Smooth muscle cell (in vitro differentiated cells): ENCODE measurements at regions not wholly inside any gene's neighbourhood (a gene's known extent, or its start where the extent isn't known, plus 50 kb on each side); places are given as distances from the start of the nearest gene placed in this dataset.
A peak's percentile ranks its signal among the peaks of the same experiment; 100 is the strongest.

Source experiments
- DNase-seq: peaks from one replicate; lab custom pipeline; 2025; ENCODE audit not compliant: unreplicated experiment; lab: John Stamatoyannopoulos, UW
- H2AFZ ChIP-seq: fragments of 200-600 bp; sonication (generic); 2 replicates; pipeline ENCODE4 v1.6.0; 2016; ENCODE audit warnings: antibody characterized with exemption, low read depth, mild to moderate bottlenecking
- H3F3A ChIP-seq: fragments of 200-600 bp; sonication (generic); 2 replicates; pipeline ENCODE4 v1.6.0; 2017; ENCODE audit warnings: antibody characterized with exemption, low read depth
- H3K27ac ChIP-seq: fragments of 200-600 bp; sonication (generic); 2 replicates; pipeline ENCODE4 v1.5.1; 2016; ENCODE audit warnings: low read depth, mild to moderate bottlenecking
- H3K27me3 ChIP-seq: fragments of 200-600 bp; sonication (generic); 2 replicates; pipeline ENCODE4 v1.6.1; 2016; ENCODE audit warnings: low read depth, mild to moderate bottlenecking
- H3K36me3 ChIP-seq: fragments of 200-600 bp; sonication (generic); 2 replicates; pipeline ENCODE4 v1.5.1; 2016; ENCODE audit warnings: low read depth
- H3K4me1 ChIP-seq: fragments of 200-600 bp; sonication (generic); 2 replicates; pipeline ENCODE4 v1.5.1; 2016; ENCODE audit warnings: low read depth
- H3K4me2 ChIP-seq: fragments of 200-600 bp; sonication (generic); 2 replicates; pipeline ENCODE4 v1.6.0; 2016; ENCODE audit warnings: mild to moderate bottlenecking
- H3K4me3 ChIP-seq: fragments of 200-600 bp; sonication (generic); 2 replicates; pipeline ENCODE4 v1.5.1; 2016; ENCODE audit warnings: mild to moderate bottlenecking
- H3K79me2 ChIP-seq: fragments of 200-600 bp; sonication (generic); 2 replicates; pipeline ENCODE4 v1.6.0; 2016; ENCODE audit warnings: low read depth, mild to moderate bottlenecking
- H3K9ac ChIP-seq: fragments of 200-600 bp; sonication (generic); 2 replicates; pipeline ENCODE4 v1.6.0; 2016; ENCODE audit warnings: low read depth
- H3K9me3 ChIP-seq: fragments of 200-600 bp; sonication (generic); replicated peaks from 2 replicates; pipeline ENCODE4 v1.5.1; 2016; ENCODE audit warnings: low read depth
- H4K20me1 ChIP-seq: fragments of 200-600 bp; sonication (generic); 2 replicates; pipeline ENCODE4 v1.6.0; 2016; ENCODE audit warnings: low read depth
- WGBS: methylation state at CpG from one replicate; pipeline ENCODE4 v1.1.7; 2016; ENCODE audit warnings: low lambda C conversion rate; 5-methylcytosine and 5-hydroxymethylcytosine counted together
- TF ChIP-seq, protein P1 (sequence below): fragments of 200-600 bp; sonication (generic); IDR thresholded peaks from 2 replicates; pipeline ENCODE4 v1.5.1; 2017; ENCODE audit warnings: borderline replicate concordance, mild to moderate bottlenecking, antibody characterized with exemption; ENCODE audit not compliant: insufficient read depth, poor library complexity, severe bottlenecking

- H3K79me2 ChIP-seq = no peaks in the 10 kb centered on the region
These were observed 514.2 kb downstream of the ARL4A start for GRCh38 chr7:13201628-13202027.

GRCh38 chr7:13217768-13218167, 530.3 kb downstream of the ARL4A start:
- no peak overlapping the region for H3K9ac ChIP-seq
- no peaks in the 10 kb centered on the region for H3K9me3 ChIP-seq
- no peak overlapping the region for H3K4me2 ChIP-seq
- 71% methylated on average over 1 of the region's 1 CpG for WGBS
- TF ChIP-seq, protein P1, sequence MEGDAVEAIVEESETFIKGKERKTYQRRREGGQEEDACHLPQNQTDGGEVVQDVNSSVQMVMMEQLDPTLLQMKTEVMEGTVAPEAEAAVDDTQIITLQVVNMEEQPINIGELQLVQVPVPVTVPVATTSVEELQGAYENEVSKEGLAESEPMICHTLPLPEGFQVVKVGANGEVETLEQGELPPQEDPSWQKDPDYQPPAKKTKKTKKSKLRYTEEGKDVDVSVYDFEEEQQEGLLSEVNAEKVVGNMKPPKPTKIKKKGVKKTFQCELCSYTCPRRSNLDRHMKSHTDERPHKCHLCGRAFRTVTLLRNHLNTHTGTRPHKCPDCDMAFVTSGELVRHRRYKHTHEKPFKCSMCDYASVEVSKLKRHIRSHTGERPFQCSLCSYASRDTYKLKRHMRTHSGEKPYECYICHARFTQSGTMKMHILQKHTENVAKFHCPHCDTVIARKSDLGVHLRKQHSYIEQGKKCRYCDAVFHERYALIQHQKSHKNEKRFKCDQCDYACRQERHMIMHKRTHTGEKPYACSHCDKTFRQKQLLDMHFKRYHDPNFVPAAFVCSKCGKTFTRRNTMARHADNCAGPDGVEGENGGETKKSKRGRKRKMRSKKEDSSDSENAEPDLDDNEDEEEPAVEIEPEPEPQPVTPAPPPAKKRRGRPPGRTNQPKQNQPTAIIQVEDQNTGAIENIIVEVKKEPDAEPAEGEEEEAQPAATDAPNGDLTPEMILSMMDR = no peak
- peak overlapping the region; percentile 11 for H2AFZ ChIP-seq
- no peaks in the 10 kb centered on the region for H3K36me3 ChIP-seq
- no peaks in the 10 kb centered on the region for H3K4me1 ChIP-seq
- DNase-seq = no peak
- H3F3A ChIP-seq = no peaks in the 10 kb centered on the region
- H3K4me3 ChIP-seq = no peak overlapping the region
- H4K20me1 ChIP-seq = no peaks in the 10 kb centered on the region
- no peaks in the 10 kb centered on the region for H3K27me3 ChIP-seq
- no peaks in the 10 kb centered on the region for H3K79me2 ChIP-seq
- H3K27ac ChIP-seq = no peak overlapping the region

More at GRCh38 chr7:13201628-13202027, 514.2 kb downstream of the ARL4A start:
- no peak overlapping the region for H3K4me2 ChIP-seq
- H4K20me1 ChIP-seq = no peaks in the 10 kb centered on the region
- H3K9me3 ChIP-seq = no peaks in the 10 kb centered on the region
- no peaks in the 10 kb centered on the region for H3F3A ChIP-seq
- H3K36me3 ChIP-seq = no peaks in the 10 kb centered on the region
- H3K9ac ChIP-seq = no peak overlapping the region
- H3K4me1 ChIP-seq = no peaks in the 10 kb centered on the region
- no peak overlapping the region for H2AFZ ChIP-seq
- H3K27me3 ChIP-seq = no peaks in the 10 kb centered on the region
- WGBS = 91% methylated on average over 1 of the region's 1 CpG
- no peak overlapping the region for H3K27ac ChIP-seq
- no peak overlapping the region for H3K4me3 ChIP-seq
- no peak for DNase-seq
- TF ChIP-seq, protein P1 = no peak

DNA sequence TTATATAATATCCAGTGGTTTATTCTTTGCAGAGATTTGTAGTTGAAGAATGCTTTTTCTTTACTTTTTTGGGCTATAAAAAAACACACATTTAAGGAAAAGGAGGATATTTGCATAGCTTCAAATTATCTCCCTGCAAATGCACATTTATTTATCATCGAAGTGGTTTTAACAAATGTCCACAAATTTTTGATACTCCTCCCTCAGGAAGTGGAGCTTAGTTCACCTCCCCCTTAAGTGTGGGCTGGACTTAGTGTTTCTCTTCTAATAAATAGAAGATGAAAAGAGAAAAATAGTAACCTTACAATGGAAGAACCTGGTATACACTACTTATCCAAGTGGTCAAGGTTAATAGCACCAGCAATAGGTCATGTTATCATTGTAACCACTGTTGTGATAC, 537.6 kb downstream of the ARL4A start:
- 92% methylated on average over 1 of the region's 1 CpG for WGBS
- TF ChIP-seq, protein P1 = no peak
- no peak for DNase-seq
- H3K4me3 ChIP-seq = no peak overlapping the region
- no peak overlapping the region for H3K9ac ChIP-seq
- H3K79me2 ChIP-seq = no peaks in the 10 kb centered on the region
- no peak overlapping the region for H3K4me2 ChIP-seq
- no peaks in the 10 kb centered on the region for H3F3A ChIP-seq
- H2AFZ ChIP-seq = no peak overlapping the region
- no peaks in the 10 kb centered on the region for H3K9me3 ChIP-seq
- no peaks in the 10 kb centered on the region for H3K36me3 ChIP-seq
- H4K20me1 ChIP-seq = no peaks in the 10 kb centered on the region
- H3K4me1 ChIP-seq = no peaks in the 10 kb centered on the region
- H3K27ac ChIP-seq = no peak overlapping the region
- no peaks in the 10 kb centered on the region for H3K27me3 ChIP-seq

DNA sequence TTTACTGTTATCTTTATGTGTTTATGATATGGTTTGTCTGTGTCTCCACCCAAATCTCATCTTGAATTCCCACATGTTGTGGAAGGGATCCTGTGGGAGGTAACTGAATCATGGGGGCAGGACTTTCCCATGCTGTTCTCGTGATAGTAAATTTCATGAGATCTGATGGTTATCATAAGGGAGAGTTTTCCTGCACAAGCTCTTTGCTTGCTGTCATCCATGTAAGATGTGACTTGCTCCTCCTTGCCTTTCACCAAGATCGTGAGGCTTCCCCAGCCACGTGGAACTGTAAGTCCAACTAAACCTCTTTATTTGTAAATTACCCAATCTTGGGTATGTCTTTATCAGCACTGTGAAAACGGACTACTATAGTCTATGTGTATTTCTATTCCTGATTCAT, 539.0 kb downstream of the ARL4A start:
- Histone ChIP-seq H4K20me1 (no peaks in the 10 kb centered on the region), H2AFZ (no peak overlapping the region), H3K27me3 (no peaks in the 10 kb centered on the region), H3K4me2 (no peak overlapping the region), H3K4me3 (no peak overlapping the region), H3K27ac (no peak overlapping the region), H3K4me1 (peaks cover 1% of the 10 kb centered on the region), H3K9ac (no peak overlapping the region), H3K36me3 (no peaks in the 10 kb centered on the region), H3F3A (no peaks in the 10 kb centered on the region), H3K9me3 (no peaks in the 10 kb centered on the region), H3K79me2 (no peaks in the 10 kb centered on the region)
- WGBS = 86% methylated on average over 4 of the region's 4 CpGs
- DNase-seq = no peak
- TF ChIP-seq, protein P1 = no peak
